Neuron (in vitro differentiated cells): ENCODE measurements at regions not wholly inside any gene's neighbourhood (a gene's known extent, or its start where the extent isn't known, plus 50 kb on each side); places are given as distances from the start of the nearest gene placed in this dataset.

Experiments
- H2AFZ ChIP-seq: one replicate; pipeline ENCODE4 v1.6.1; 2013; ENCODE audit warnings: low read depth, mild to moderate bottlenecking, inconsistent platforms, low read length, moderate library complexity
- H3K27me3 ChIP-seq: one replicate; pipeline ENCODE4 v1.6.1; 2013; ENCODE audit warnings: low read length; ENCODE audit not compliant: insufficient read depth
- H3K36me3 ChIP-seq: one replicate; pipeline ENCODE4 v1.6.1; 2013; ENCODE audit warnings: low read length; ENCODE audit not compliant: insufficient read depth
- H3K4me1 ChIP-seq: one replicate; pipeline ENCODE4 v1.6.1; 2013; ENCODE audit warnings: low read length; ENCODE audit not compliant: insufficient read depth
- H3K4me3 ChIP-seq: 2 replicates; pipeline ENCODE4 v1.5.1; 2013; ENCODE audit warnings: mild to moderate bottlenecking, low read length, moderate library complexity
- H3K9me3 ChIP-seq: one replicate; pipeline ENCODE4 v1.6.1; 2013; ENCODE audit warnings: low read length

- Histone ChIP-seq H3K36me3 (no peaks in the 10 kb centered on the region), H3K9me3 (no peaks in the 10 kb centered on the region), H3K4me1 (no peaks in the 10 kb centered on the region), H3K4me3 (no peak overlapping the region), H2AFZ (no peak overlapping the region), H3K27me3 (no peaks in the 10 kb centered on the region)
These were observed 206.2 kb downstream of the CSNK2A3 start for GRCh38 chr11:11146830-11147229.

GRCh38 chr11:11143849-11144248, 209.2 kb downstream of the CSNK2A3 start:
- Histone ChIP-seq H2AFZ (no peak overlapping the region), H3K4me1 (no peaks in the 10 kb centered on the region), H3K4me3 (no peak overlapping the region), H3K36me3 (no peaks in the 10 kb centered on the region), H3K9me3 (no peaks in the 10 kb centered on the region), H3K27me3 (peaks cover 2% of the 10 kb centered on the region)

GRCh38 chr11:11142430-11142829, 210.6 kb downstream of the CSNK2A3 start:
- Histone ChIP-seq H3K27me3 (peaks cover 2% of the 10 kb centered on the region), H3K4me3 (no peak overlapping the region), H2AFZ (no peak overlapping the region), H3K4me1 (no peaks in the 10 kb centered on the region), H3K36me3 (no peaks in the 10 kb centered on the region), H3K9me3 (no peaks in the 10 kb centered on the region)

GRCh38 chr11:11141065-11141464, 212.0 kb downstream of the CSNK2A3 start:
- Histone ChIP-seq H2AFZ (no peak overlapping the region), H3K4me1 (no peaks in the 10 kb centered on the region), H3K27me3 (peaks cover 2% of the 10 kb centered on the region), H3K36me3 (no peaks in the 10 kb centered on the region), H3K4me3 (no peak overlapping the region), H3K9me3 (no peaks in the 10 kb centered on the region)

GRCh38 chr11:11140510-11140909, 212.5 kb downstream of the CSNK2A3 start:
- H2AFZ ChIP-seq: no peak overlapping the region
- no peaks in the 10 kb centered on the region for H3K4me1 ChIP-seq
- peaks cover 2% of the 10 kb centered on the region for H3K27me3 ChIP-seq
- no peaks in the 10 kb centered on the region for H3K36me3 ChIP-seq
- H3K9me3 ChIP-seq: no peaks in the 10 kb centered on the region
- H3K4me3 ChIP-seq: no peak overlapping the region

GRCh38 chr11:11137339-11137738, 215.7 kb downstream of the CSNK2A3 start:
- no peak overlapping the region for H3K4me3 ChIP-seq
- peaks cover 2% of the 10 kb centered on the region for H3K27me3 ChIP-seq
- no peaks in the 10 kb centered on the region for H3K36me3 ChIP-seq
- H3K9me3 ChIP-seq: no peaks in the 10 kb centered on the region
- H2AFZ ChIP-seq: no peak overlapping the region
- no peaks in the 10 kb centered on the region for H3K4me1 ChIP-seq

- Histone ChIP-seq H3K27me3 (peaks cover 2% of the 10 kb centered on the region), H3K36me3 (no peaks in the 10 kb centered on the region), H3K4me1 (no peaks in the 10 kb centered on the region), H3K4me3 (no peak overlapping the region), H3K9me3 (no peaks in the 10 kb centered on the region), H2AFZ (no peak overlapping the region)
These were observed 217.1 kb downstream of the CSNK2A3 start for GRCh38 chr11:11135820-11136476.

GRCh38 chr11:11129118-11129517, 223.9 kb downstream of the CSNK2A3 start:
- H3K4me1 ChIP-seq: no peaks in the 10 kb centered on the region
- no peaks in the 10 kb centered on the region for H3K27me3 ChIP-seq
- no peak overlapping the region for H3K4me3 ChIP-seq
- no peaks in the 10 kb centered on the region for H3K9me3 ChIP-seq
- H3K36me3 ChIP-seq: no peaks in the 10 kb centered on the region
- no peak overlapping the region for H2AFZ ChIP-seq

GRCh38 chr11:11125618-11126017, 227.4 kb downstream of the CSNK2A3 start:
- Histone ChIP-seq H3K27me3 (no peaks in the 10 kb centered on the region), H3K4me1 (no peaks in the 10 kb centered on the region), H3K4me3 (no peak overlapping the region), H3K9me3 (no peaks in the 10 kb centered on the region), H2AFZ (no peak overlapping the region), H3K36me3 (no peaks in the 10 kb centered on the region)

- Histone ChIP-seq H3K4me1 (no peaks in the 10 kb centered on the region), H3K9me3 (no peaks in the 10 kb centered on the region), H3K27me3 (no peaks in the 10 kb centered on the region)
These were observed 230.3 kb downstream of the CSNK2A3 start for GRCh38 chr11:11122749-11123148.

GRCh38 chr11:11119917-11120316, 233.1 kb downstream of the CSNK2A3 start:
- Histone ChIP-seq H3K27me3 (no peaks in the 10 kb centered on the region), H3K4me3 (no peak overlapping the region), H3K9me3 (no peaks in the 10 kb centered on the region), H3K4me1 (no peaks in the 10 kb centered on the region), H2AFZ (no peak overlapping the region), H3K36me3 (no peaks in the 10 kb centered on the region)

More at GRCh38 chr11:11122749-11123148, 230.3 kb downstream of the CSNK2A3 start:
- H3K36me3 ChIP-seq: no peaks in the 10 kb centered on the region
- no peak overlapping the region for H2AFZ ChIP-seq
- no peak overlapping the region for H3K4me3 ChIP-seq

- Histone ChIP-seq H2AFZ (no peak overlapping the region), H3K9me3 (no peaks in the 10 kb centered on the region), H3K27me3 (no peaks in the 10 kb centered on the region), H3K4me3 (no peak overlapping the region), H3K36me3 (no peaks in the 10 kb centered on the region), H3K4me1 (no peaks in the 10 kb centered on the region)
These were observed 235.3 kb downstream of the CSNK2A3 start for GRCh38 chr11:11117730-11118129.

- Histone ChIP-seq H3K4me3 (no peak overlapping the region), H3K27me3 (no peaks in the 10 kb centered on the region), H3K9me3 (no peaks in the 10 kb centered on the region), H2AFZ (no peak overlapping the region), H3K36me3 (no peaks in the 10 kb centered on the region), H3K4me1 (no peaks in the 10 kb centered on the region)
These were observed 237.6 kb downstream of the CSNK2A3 start for GRCh38 chr11:11115475-11115874.

GRCh38 chr11:11113626-11114025, 239.4 kb downstream of the CSNK2A3 start:
- no peaks in the 10 kb centered on the region for H3K4me1 ChIP-seq
- H3K9me3 ChIP-seq: no peaks in the 10 kb centered on the region
- no peak overlapping the region for H3K4me3 ChIP-seq
- H2AFZ ChIP-seq: no peak overlapping the region
- no peaks in the 10 kb centered on the region for H3K27me3 ChIP-seq
- H3K36me3 ChIP-seq: no peaks in the 10 kb centered on the region
